Right lobe of liver (tissue), 6 donors: ENCODE measurements at regions not wholly inside any gene's neighbourhood (a gene's known extent, or its start where the extent isn't known, plus 50 kb on each side); places are given as distances from the start of the nearest gene placed in this dataset.

Experiments used
- ATAC-seq, 4 donors: fragments of 200-7000 bp; cut with Tn5 transposase; one replicate each; pipeline ENCODE4 v1.9.1; 2020; ENCODE audit warnings: mild to moderate bottlenecking in 4 of 4, moderate library complexity in 4 of 4
- DNase-seq, 3 donors: peaks; one replicate each; pipeline ENCODE4 v3.0.0-alpha.2; 2020
- H3K27ac ChIP-seq, 3 donors: fragments of 200-600 bp; one replicate each; pipeline ENCODE4 v1.8.0; 2022
- H3K27me3 ChIP-seq, 2 donors: fragments of 200-600 bp; one replicate each; pipeline ENCODE4 v1.8.0; 2022
- H3K36me3 ChIP-seq, 4 donors: fragments of 200-600 bp; sonication (generic) in 1 of 4; one replicate each; pipeline versions ENCODE4 v1.5.1 to v1.8.0; 2017 to 2022; ENCODE audit warnings: control low read depth in 1 of 4
- H3K4me1 ChIP-seq, 4 donors: fragments of 200-600 bp; sonication (generic) in 1 of 4; one replicate each; pipeline versions ENCODE4 v1.5.1 to v1.8.0; 2017 to 2022; ENCODE audit warnings: control low read depth in 1 of 4
- H3K4me3 ChIP-seq, 3 donors: fragments of 200-600 bp; one replicate each; pipeline ENCODE4 v1.8.0; 2022
- H3K9me3 ChIP-seq, 4 donors: fragments of 200-600 bp; sonication (generic) in 1 of 4; one replicate each; pipeline versions ENCODE4 v1.5.1 to v1.8.0; 2017 to 2022; ENCODE audit warnings: control low read depth in 1 of 4
- CTCF ChIP-seq, 4 donors: fragments of 200-600 bp in 3 of 4; fragments of 450-650 bp in 1 of 4; IDR thresholded peaks; one replicate each; pipeline versions ENCODE4 v1.5.1 to v1.8.0; 2016 to 2022; ENCODE audit warnings: antibody characterized with exemption in 4 of 4, mild to moderate bottlenecking in 2 of 4
- POLR2A ChIP-seq: fragments of 450-650 bp; IDR thresholded peaks from one replicate; pipeline ENCODE4 v1.6.1; 2017; ENCODE audit warnings: antibody characterized with exemption, mild to moderate bottlenecking
- WGBS: methylation state at CpG from one replicate; pipeline ENCODE4 v1.1.6; 2018; ENCODE audit warnings: low coverage, low lambda C conversion rate; ENCODE audit not compliant: insufficient coverage; ENCODE audit errors: missing lambda C conversion rate; 5-methylcytosine and 5-hydroxymethylcytosine counted together
- intact Hi-C, 2 donors: fragments of 100-400 bp; cut with DNase I; formaldehyde crosslinking; loops; one replicate each; pipeline versions ENCODE4 v1.11.2 to v1.14.1; 2022
- donor health status: DM: no; HTN: yes; CAD: no.
- donor health status: DM: no; HTN: no; CAD: no.
- donor health status: DM: no; HTN: no; CAD: no.
- donor health status: DM: no; HTN: yes; CAD: no.
- donor health status: DM: no; HTN: yes; CAD: no.

GRCh38 chr17:72454342-72454741 lies 333.5 kb downstream of the SOX9 start:
- intact Hi-C loops: no loop called here
- 52% methylated on average over 2 of the region's 4 CpGs for WGBS

GRCh38 chr17:72455562-72455961 lies 334.7 kb downstream of the SOX9 start:
- Histone ChIP-seq H3K9me3 (no peaks in the 10 kb centered on the region), H3K4me3 (no peak overlapping the region), H3K36me3 (no peaks in the 10 kb centered on the region), H3K27me3 (no peaks in the 10 kb centered on the region), H3K4me1 (no peaks in the 10 kb centered on the region), H3K27ac (no peak overlapping the region)
- WGBS: 69% methylated on average over 7 of the region's 8 CpGs
- no peak for ATAC-seq
- intact Hi-C loops: no loop called here
- no peak for DNase-seq
- TF ChIP-seq POLR2A (no peak), CTCF (IDR thresholded peaks at IDR 0.05) (no peak)

More at GRCh38 chr17:72454342-72454741, 333.5 kb downstream of the SOX9 start:
- DNase-seq (no peak), ATAC-seq (no peak)
- Histone ChIP-seq H3K27ac (no peak overlapping the region), H3K9me3 (no peaks in the 10 kb centered on the region), H3K4me3 (no peak overlapping the region), H3K4me1 (no peaks in the 10 kb centered on the region), H3K36me3 (no peaks in the 10 kb centered on the region), H3K27me3 (no peaks in the 10 kb centered on the region)
- TF ChIP-seq POLR2A (no peak), CTCF (IDR thresholded peaks at IDR 0.05) (no peak)

GRCh38 chr17:72456075-72456474 lies 335.3 kb downstream of the SOX9 start:
- TF ChIP-seq POLR2A (no peak), CTCF (IDR thresholded peaks at IDR 0.05) (no peak)

GRCh38 chr17:72457712-72458111 lies 336.9 kb downstream of the SOX9 start:
- ATAC-seq: no peak
- H3K36me3 ChIP-seq: no peaks in the 10 kb centered on the region
- 66% methylated on average over 5 of the region's 5 CpGs for WGBS
- intact Hi-C loops: no loop called here
- no peak overlapping the region for H3K4me3 ChIP-seq
- DNase-seq: no peak
- H3K27ac ChIP-seq: no peak overlapping the region
- H3K9me3 ChIP-seq: no peaks in the 10 kb centered on the region
- no peak for TF ChIP-seq POLR2A
- TF ChIP-seq CTCF (IDR thresholded peaks at IDR 0.05): no peak
- H3K4me1 ChIP-seq: no peaks in the 10 kb centered on the region
- H3K27me3 ChIP-seq: no peaks in the 10 kb centered on the region

More at GRCh38 chr17:72456075-72456474, 335.3 kb downstream of the SOX9 start:
- DNase-seq (no peak), ATAC-seq (peak in 1 of 4 donors; percentile 26)
- H3K36me3 ChIP-seq: no peaks in the 10 kb centered on the region
- no peak overlapping the region for H3K4me3 ChIP-seq
- WGBS: 50% methylated on average over 3 of the region's 4 CpGs
- intact Hi-C loops: no loop called here
- no peaks in the 10 kb centered on the region for H3K9me3 ChIP-seq
- no peak overlapping the region for H3K27ac ChIP-seq
- no peaks in the 10 kb centered on the region for H3K4me1 ChIP-seq
- H3K27me3 ChIP-seq: no peaks in the 10 kb centered on the region

GRCh38 chr17:72458301-72458700 lies 337.5 kb downstream of the SOX9 start:
- no peaks in the 10 kb centered on the region for H3K27me3 ChIP-seq
- ATAC-seq: no peak
- no peak for TF ChIP-seq POLR2A
- TF ChIP-seq CTCF (IDR thresholded peaks at IDR 0.05): no peak

More at GRCh38 chr17:72458301-72458700, 337.5 kb downstream of the SOX9 start:
- Histone ChIP-seq H3K4me3 (no peak overlapping the region), H3K27ac (no peak overlapping the region), H3K36me3 (no peaks in the 10 kb centered on the region), H3K4me1 (no peaks in the 10 kb centered on the region), H3K9me3 (no peaks in the 10 kb centered on the region)
- intact Hi-C loops: no loop called here
- WGBS: 63% methylated on average over 3 of the region's 9 CpGs
- DNase-seq: no peak
